Osteoblast (primary cell): ENCODE measurements at regions not wholly inside any gene's neighbourhood (a gene's known extent, or its start where the extent isn't known, plus 50 kb on each side); places are given as distances from the start of the nearest gene placed in this dataset.

ENCODE experiments used
- DNase-seq: peaks from one replicate; pipeline ENCODE4 v3.0.0; 2011; ENCODE audit warnings: low spot score, mixed read lengths; ENCODE audit not compliant: insufficient read length; ENCODE audit errors: missing footprints
- H2AFZ ChIP-seq: 2 replicates; pipeline ENCODE4 v1.6.0; 2011; ENCODE audit warnings: mild to moderate bottlenecking, low read length
- H3K27ac ChIP-seq: 2 replicates; pipeline ENCODE4 v1.5.1; 2011; ENCODE audit warnings: mild to moderate bottlenecking, low read depth, low read length, moderate library complexity
- H3K27me3 ChIP-seq: 2 replicates; pipeline ENCODE4 v1.6.0; 2012; ENCODE audit warnings: mild to moderate bottlenecking, control low read depth, inconsistent platforms, low read length, moderate library complexity; ENCODE audit not compliant: insufficient read depth
- H3K36me3 ChIP-seq: 2 replicates; pipeline ENCODE4 v1.5.1; 2011; ENCODE audit warnings: mild to moderate bottlenecking, low read length, control low read depth, moderate library complexity; ENCODE audit not compliant: insufficient read depth
- H3K4me1 ChIP-seq: 2 replicates; pipeline ENCODE4 v1.5.1; 2011; ENCODE audit warnings: mild to moderate bottlenecking, low read length, control low read depth, moderate library complexity; ENCODE audit not compliant: insufficient read depth
- H3K4me2 ChIP-seq: 2 replicates; pipeline ENCODE4 v1.6.0; 2011; ENCODE audit warnings: mild to moderate bottlenecking, low read length; ENCODE audit not compliant: insufficient read depth
- H3K4me3 ChIP-seq: fragments of 200-600 bp; sonication (generic); 3 replicates; pipeline ENCODE4 v1.5.1; 2012; ENCODE audit warnings: mild to moderate bottlenecking, low read length, inconsistent platforms; ENCODE audit not compliant: insufficient read depth
- H3K79me2 ChIP-seq: 2 replicates; pipeline ENCODE4 v1.6.0; 2012; ENCODE audit warnings: mild to moderate bottlenecking, low read length, control low read depth, inconsistent platforms; ENCODE audit not compliant: insufficient read depth
- H3K9me3 ChIP-seq: 2 replicates; pipeline ENCODE4 v1.5.1; 2011; ENCODE audit warnings: low read depth, low read length, control low read depth
- H4K20me1 ChIP-seq: 2 replicates; pipeline ENCODE4 v1.6.0; 2012; ENCODE audit warnings: mild to moderate bottlenecking, low read length, control low read depth; ENCODE audit not compliant: insufficient read depth
- CTCF ChIP-seq: IDR thresholded peaks from 2 replicates; pipeline ENCODE4 v1.5.1; 2011; ENCODE audit warnings: mild to moderate bottlenecking, low read depth, low read length, moderate library complexity; ENCODE audit errors: extremely low read depth

- TF ChIP-seq CTCF = no peak
- no peak overlapping the region for H2AFZ ChIP-seq
- no peaks in the 10 kb centered on the region for H3K9me3 ChIP-seq
- no peaks in the 10 kb centered on the region for H4K20me1 ChIP-seq
- H3K79me2 ChIP-seq = no peaks in the 10 kb centered on the region
- H3K27ac ChIP-seq = no peak overlapping the region
- peaks cover 36% of the 10 kb centered on the region for H3K4me1 ChIP-seq
- no peaks in the 10 kb centered on the region for H3K27me3 ChIP-seq
- H3K4me3 ChIP-seq = no peak overlapping the region
- no peak for DNase-seq
- H3K36me3 ChIP-seq = no peaks in the 10 kb centered on the region
- H3K4me2 ChIP-seq = no peak overlapping the region
Measured at GRCh38 chr1:208433971-208434370, 189.8 kb upstream of the PLXNA2 start.

- Histone ChIP-seq H3K27me3 (no peaks in the 10 kb centered on the region), H2AFZ (peak overlapping the region; percentile 53), H3K4me3 (no peak overlapping the region), H3K4me2 (peak overlapping the region; percentile 9), H3K27ac (peak overlapping the region; percentile 4), H3K36me3 (no peaks in the 10 kb centered on the region), H3K9me3 (no peaks in the 10 kb centered on the region), H3K79me2 (no peaks in the 10 kb centered on the region), H4K20me1 (no peaks in the 10 kb centered on the region), H3K4me1 (peaks cover 23% of the 10 kb centered on the region)
- TF ChIP-seq CTCF = no peak
- no peak for DNase-seq
Measured at GRCh38 chr1:208437401-208437800, 193.2 kb upstream of the PLXNA2 start.

- no peak overlapping the region for H3K27ac ChIP-seq
Measured at GRCh38 chr1:208438112-208438699, 194.0 kb upstream of the PLXNA2 start.

GRCh38 chr1:208445758-208446203 is 201.6 kb upstream of the PLXNA2 start:
- no peak overlapping the region for H3K4me3 ChIP-seq
- H3K4me2 ChIP-seq = no peak overlapping the region
- no peak for DNase-seq
- no peak overlapping the region for H2AFZ ChIP-seq
- no peaks in the 10 kb centered on the region for H3K36me3 ChIP-seq
- no peak for TF ChIP-seq CTCF
- H4K20me1 ChIP-seq = no peaks in the 10 kb centered on the region
- no peak overlapping the region for H3K27ac ChIP-seq
- no peaks in the 10 kb centered on the region for H3K79me2 ChIP-seq
- no peaks in the 10 kb centered on the region for H3K4me1 ChIP-seq
- H3K9me3 ChIP-seq = no peaks in the 10 kb centered on the region
- H3K27me3 ChIP-seq = no peaks in the 10 kb centered on the region

More at GRCh38 chr1:208438112-208438699, 194.0 kb upstream of the PLXNA2 start:
- H3K4me1 ChIP-seq = peaks cover 15% of the 10 kb centered on the region
- H3K27me3 ChIP-seq = no peaks in the 10 kb centered on the region
- H3K4me3 ChIP-seq = no peak overlapping the region
- H3K4me2 ChIP-seq = no peak overlapping the region
- no peak for DNase-seq
- H3K79me2 ChIP-seq = no peaks in the 10 kb centered on the region
- peak overlapping the region; percentile 18 for H2AFZ ChIP-seq
- H4K20me1 ChIP-seq = no peaks in the 10 kb centered on the region
- TF ChIP-seq CTCF = no peak
- H3K36me3 ChIP-seq = no peaks in the 10 kb centered on the region
- H3K9me3 ChIP-seq = no peaks in the 10 kb centered on the region
